ENCODE measurements at regions not wholly inside any gene's neighbourhood (a gene's known extent, or its start where the extent isn't known, plus 50 kb on each side); places are given as distances from the start of the nearest gene placed in this dataset.

DNA sequence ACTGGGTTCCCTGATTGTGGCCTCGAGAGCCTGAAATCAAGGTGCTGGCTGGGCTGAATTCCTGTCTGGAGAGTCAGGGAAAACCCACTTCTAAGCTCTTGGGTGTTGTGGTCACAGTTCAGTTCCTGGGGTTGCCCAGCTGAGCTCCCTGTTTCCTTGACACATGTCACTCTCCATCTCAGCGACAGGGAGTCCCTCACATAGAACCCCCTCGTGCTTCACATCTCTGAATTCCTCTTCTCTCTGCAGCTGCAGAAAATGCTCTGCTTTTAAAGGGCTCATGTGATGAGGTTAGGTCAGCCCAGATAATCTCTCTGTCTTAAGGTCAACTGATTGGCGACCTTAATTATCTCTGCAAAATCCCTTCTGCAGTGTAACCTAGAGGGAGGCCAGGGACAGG lies 53.5 kb upstream of the NFIL3 start:
- TF ChIP-seq EZH2phosphoT487 (IDR thresholded peaks at IDR 0.05; ENCODE audit: insufficient read depth, low read depth) (no peak), EZH2 (IDR thresholded peaks at IDR 0.05; ENCODE audit: insufficient read depth, poor library complexity, severe bottlenecking) (no peak)

Measured in GM23248 (cell line).